A673 (cell line): ENCODE measurements at regions not wholly inside any gene's neighbourhood (a gene's known extent, or its start where the extent isn't known, plus 50 kb on each side); places are given as distances from the start of the nearest gene placed in this dataset.
A peak's percentile ranks its signal among the peaks of the same experiment; 100 is the strongest.

Experiments
- BruUV-seq: library from RNA; stranded (reverse); fragments of 400-500 nt; replicated peaks from 2 replicates; lab custom pipeline; 2021; lab: Mats Ljungman, UMichigan
- CTCF ChIA-PET: fragments of 300-600 bp; sonication (Branson Sonifier 250); formaldehyde crosslinking; loops from one replicate; lab custom pipeline; 2022; ENCODE audit warnings: antibody characterized with exemption; lab: Charles Lee
- POLR2A ChIA-PET: fragments of 300-600 bp; sonication (Branson Sonifier 250); formaldehyde crosslinking; loops from one replicate; lab custom pipeline; 2022; ENCODE audit warnings: antibody characterized with exemption; ENCODE audit not compliant: low non-redundant PET; lab: Charles Lee
- DNase-seq: peaks from one replicate; pipeline ENCODE4 v3.0.0-alpha.2; 2015; ENCODE audit warnings: low spot score
- H3K27ac ChIP-seq: fragments of 200-600 bp; sonication (generic); 2 replicates; pipeline ENCODE4 v1.5.1; 2016; ENCODE audit warnings: mixed run types, low read depth, mild to moderate bottlenecking, mixed read lengths, antibody characterized with exemption, low read length; ENCODE audit not compliant: poor library complexity, severe bottlenecking
- H3K27me3 ChIP-seq: fragments of 200-600 bp; sonication (generic); replicated peaks from 2 replicates; pipeline ENCODE4 v1.6.1; 2017; ENCODE audit warnings: mixed run types, low read depth, mild to moderate bottlenecking, mixed read lengths, antibody characterized with exemption, low read length; ENCODE audit not compliant: insufficient read depth, poor library complexity
- H3K36me3 ChIP-seq: fragments of 200-600 bp; sonication (generic); 2 replicates; pipeline ENCODE4 v1.6.1; 2016; ENCODE audit warnings: mixed run types, mild to moderate bottlenecking, mixed read lengths, antibody characterized with exemption, low read length; ENCODE audit not compliant: insufficient read depth, poor library complexity, severe bottlenecking
- H3K4me1 ChIP-seq: fragments of 200-600 bp; sonication (generic); 2 replicates; pipeline ENCODE4 v1.6.1; 2017; ENCODE audit warnings: mixed run types, mild to moderate bottlenecking, mixed read lengths, antibody characterized with exemption, low read length; ENCODE audit not compliant: insufficient read depth, poor library complexity, severe bottlenecking
- H3K4me3 ChIP-seq: fragments of 200-600 bp; sonication (generic); 2 replicates; pipeline ENCODE4 v1.5.1; 2016; ENCODE audit warnings: low read depth, mixed run types, mild to moderate bottlenecking, mixed read lengths, low read length; ENCODE audit not compliant: poor library complexity, severe bottlenecking
- H3K9me3 ChIP-seq: fragments of 200-600 bp; sonication (generic); 2 replicates; pipeline ENCODE4 v1.6.1; 2016; ENCODE audit warnings: mixed run types, low read depth, mild to moderate bottlenecking, mixed read lengths, antibody characterized with exemption, low read length; ENCODE audit not compliant: poor library complexity, severe bottlenecking
- CTCF ChIP-seq: fragments of 300-800, 200-600 bp; sonication (generic); conservative IDR thresholded peaks from 2 replicates; pipeline ENCODE4 v1.5.1; 2017; ENCODE audit warnings: low read depth, mild to moderate bottlenecking, antibody characterized with exemption, low read length, moderate library complexity, mixed read lengths
- EZH2 ChIP-seq: fragments of 200-600 bp; sonication (generic); IDR thresholded peaks from 2 replicates; pipeline ENCODE4 v1.6.1; 2017; ENCODE audit warnings: borderline replicate concordance, low read depth, mild to moderate bottlenecking, mixed read lengths, antibody characterized with exemption, low read length; ENCODE audit not compliant: poor library complexity, severe bottlenecking
- intact Hi-C: fragments of 100-400 bp; cut with micrococcal nuclease; formaldehyde crosslinking; loops from one replicate; pipeline ENCODE4 v1.10.0; 2022; ENCODE audit not compliant: unreplicated experiment

GRCh38 chr6:71072508-71072907, 115.6 kb upstream of the B3GAT2 start:
- POLR2A ChIA-PET = no interaction called here
- TF ChIP-seq CTCF (no peak), EZH2 (no peak)
- Histone ChIP-seq H3K4me1 (no peaks in the 10 kb centered on the region), H3K4me3 (no peak overlapping the region), H3K27ac (no peak overlapping the region), H3K9me3 (no peaks in the 10 kb centered on the region), H3K36me3 (no peaks in the 10 kb centered on the region), H3K27me3 (peaks cover 9% of the 10 kb centered on the region)
- DNase-seq = peak; percentile 43
- no TSS peak for BruUV-seq
- CTCF ChIA-PET = no interaction called here
- intact Hi-C loops = no loop called here

GRCh38 chr6:71077655-71078054, 120.8 kb upstream of the B3GAT2 start:
- POLR2A ChIA-PET = no interaction called here
- CTCF ChIA-PET = no interaction called here
- intact Hi-C loops = no loop called here
- no TSS peak for BruUV-seq
- H3K36me3 ChIP-seq = no peaks in the 10 kb centered on the region
- peaks cover 9% of the 10 kb centered on the region for H3K27me3 ChIP-seq
- no peak overlapping the region for H3K27ac ChIP-seq
- H3K4me3 ChIP-seq = no peak overlapping the region
- no peak for TF ChIP-seq CTCF
- no peak for TF ChIP-seq EZH2
- DNase-seq = no peak
- no peaks in the 10 kb centered on the region for H3K4me1 ChIP-seq
- H3K9me3 ChIP-seq = no peaks in the 10 kb centered on the region

DNA sequence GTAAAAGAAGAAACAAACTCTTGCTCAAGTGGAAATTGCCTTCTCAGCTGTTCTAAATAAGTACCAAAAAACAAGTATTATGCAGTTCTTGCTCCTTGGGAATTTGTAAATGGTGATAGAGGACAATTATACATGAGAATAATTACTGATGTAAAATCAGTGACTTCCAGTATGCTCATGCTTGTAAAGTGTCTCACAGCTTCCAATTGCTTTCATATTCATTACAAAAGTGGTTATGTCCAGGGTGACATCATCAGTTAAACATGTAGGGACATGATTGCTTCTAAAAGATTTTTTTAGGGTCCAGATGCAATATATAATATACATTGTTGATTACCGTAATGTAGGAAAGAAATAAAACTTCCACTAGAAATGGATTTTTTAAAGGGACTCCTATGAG, 122.8 kb upstream of the B3GAT2 start:
- TF ChIP-seq CTCF (no peak), EZH2 (no peak)
- no TSS peak for BruUV-seq
- peaks cover 4% of the 10 kb centered on the region for H3K27me3 ChIP-seq
- POLR2A ChIA-PET = no interaction called here
- H3K4me1 ChIP-seq = no peaks in the 10 kb centered on the region
- no peak overlapping the region for H3K27ac ChIP-seq
- no peaks in the 10 kb centered on the region for H3K36me3 ChIP-seq
- DNase-seq = no peak
- intact Hi-C loops = no loop called here
- CTCF ChIA-PET = no interaction called here
- H3K9me3 ChIP-seq = no peaks in the 10 kb centered on the region
- H3K4me3 ChIP-seq = no peak overlapping the region
